Hematopoietic multipotent progenitor cell treated with erythropoietin and hydrocortisone succinate and interleukin-3 and kit ligand, for 6 days (in vitro differentiated cells): ENCODE measurements at regions not wholly inside any gene's neighbourhood (a gene's known extent, or its start where the extent isn't known, plus 50 kb on each side); places are given as distances from the start of the nearest gene placed in this dataset.
"Not testable (repeated sequence)": the region's sequence is repeated elsewhere in the genome, so short reads cannot be mapped to it uniquely, and the experiment has no call there.

ENCODE experiments used
- DNase-seq: peaks from one replicate; pipeline ENCODE4 v3.0.0-alpha.2; 2015

- no peak for DNase-seq
Observed at GRCh38 chr16:75929046-75929445, 202.8 kb upstream of the CPHXL start.

- no peak for DNase-seq
Observed at GRCh38 chr16:75931043-75931442, 204.8 kb upstream of the CPHXL start.

- no peak for DNase-seq
Observed at GRCh38 chr16:75931970-75932369, 205.7 kb upstream of the CPHXL start.

GRCh38 chr16:75938818-75939217, 212.5 kb upstream of the CPHXL start:
- no peak for DNase-seq

GRCh38 chr16:75942351-75942750, 216.1 kb upstream of the CPHXL start:
- DNase-seq: no peak

- no peak for DNase-seq
Observed at GRCh38 chr16:75942936-75943335, 216.6 kb upstream of the CPHXL start.

GRCh38 chr16:75943705-75944514, 217.6 kb upstream of the CPHXL start:
- no peak for DNase-seq

GRCh38 chr16:75945916-75946457, 219.7 kb upstream of the CPHXL start:
- DNase-seq: no peak

- DNase-seq: no peak
Observed at GRCh38 chr16:75947626-75948239, 221.4 kb upstream of the CPHXL start.

GRCh38 chr16:75948441-75948840, 222.2 kb upstream of the CPHXL start:
- no peak for DNase-seq

- DNase-seq: no peak
Observed at GRCh38 chr16:75948886-75949285, 222.6 kb upstream of the CPHXL start.

- no peak for DNase-seq
Observed at GRCh38 chr16:75952124-75952523, 225.8 kb upstream of the CPHXL start.

GRCh38 chr16:75957870-75958269, 231.6 kb upstream of the CPHXL start:
- DNase-seq: no peak

- DNase-seq: no peak
Observed at GRCh38 chr16:75965504-75966374, 239.4 kb upstream of the CPHXL start.

- DNase-seq: not testable (repeated sequence)
Observed at GRCh38 chr16:75969120-75969519, 242.8 kb upstream of the CPHXL start.

- no peak for DNase-seq
Observed at GRCh38 chr16:75971334-75971733, 245.0 kb upstream of the CPHXL start.

- DNase-seq: no peak
Observed at GRCh38 chr16:75983296-75983695, 257.0 kb upstream of the CPHXL start.

- no peak for DNase-seq
Observed at GRCh38 chr16:75983741-75984381, 257.6 kb upstream of the CPHXL start.

- no peak for DNase-seq
Observed at GRCh38 chr16:75987323-75987722, 261.0 kb upstream of the CPHXL start.

GRCh38 chr16:75996491-75996890, 270.2 kb upstream of the CPHXL start:
- no peak for DNase-seq

GRCh38 chr16:75997606-75998005, 271.3 kb upstream of the CPHXL start:
- no peak for DNase-seq

GRCh38 chr16:76007645-76008044, 269.6 kb upstream of the CNTNAP4 start:
- DNase-seq: no peak

GRCh38 chr16:76023835-76024234, 253.4 kb upstream of the CNTNAP4 start:
- DNase-seq: no peak
